ENCODE measurements at regions not wholly inside any gene's neighbourhood (a gene's known extent, or its start where the extent isn't known, plus 50 kb on each side); places are given as distances from the start of the nearest gene placed in this dataset.

DNA sequence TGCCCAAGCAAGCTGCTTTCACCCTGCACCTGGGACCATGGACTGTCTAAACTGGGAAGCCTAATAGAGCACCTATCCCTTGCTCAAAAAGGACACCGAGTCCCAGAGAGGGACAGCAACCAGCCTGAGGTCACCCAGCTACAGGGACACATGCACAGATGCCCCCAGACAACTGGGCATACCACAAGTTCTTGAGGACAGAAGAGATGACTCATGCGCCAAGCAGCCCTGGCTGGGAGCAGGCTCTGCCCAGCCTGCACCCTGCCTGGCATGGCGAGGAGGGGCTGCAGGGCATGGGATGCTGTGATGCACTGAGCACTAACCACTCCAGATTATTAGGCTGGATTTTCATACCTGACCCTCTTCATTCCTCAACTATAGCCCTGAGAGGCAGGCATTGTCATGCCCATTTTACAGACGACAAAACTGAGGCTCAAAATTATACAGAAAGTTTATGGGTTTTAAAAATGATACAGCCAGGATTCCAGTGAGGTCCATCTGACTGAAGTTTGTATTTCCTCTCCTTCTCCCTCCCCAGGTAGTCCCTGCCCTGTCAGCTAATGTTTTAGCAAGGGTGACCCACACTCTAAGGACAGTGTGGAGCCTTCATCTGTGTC is 289.3 kb upstream of the ZMIZ1 start:
- TF ChIP-seq CTCF (IDR thresholded peaks at IDR 0.05) (no peak), EP300 (IDR thresholded peaks at IDR 0.05) (no peak), POLR2A (IDR thresholded peaks at IDR 0.05) (no peak)
